Choroid plexus epithelial cell (primary cell): ENCODE measurements at regions not wholly inside any gene's neighbourhood (a gene's known extent, or its start where the extent isn't known, plus 50 kb on each side); places are given as distances from the start of the nearest gene placed in this dataset.
"Not testable (repeated sequence)": the region's sequence is repeated elsewhere in the genome, so short reads cannot be mapped to it uniquely, and the experiment has no call there.

Experiments used
- DNase-seq: peaks from one replicate; pipeline ENCODE4 v3.0.0-alpha.2; 2010; ENCODE audit warnings: low read depth
- H3K4me3 ChIP-seq: 2 replicates; pipeline ENCODE4 v1.5.1; 2011; ENCODE audit warnings: low read depth, mild to moderate bottlenecking, control low read depth, low read length, moderate library complexity
- TF ChIP-seq, protein P1 (sequence below): conservative IDR thresholded peaks from 2 replicates; pipeline ENCODE4 v1.5.1; 2011; ENCODE audit warnings: low read depth, mild to moderate bottlenecking, control low read depth, inconsistent platforms, low read length, moderate library complexity

- TF ChIP-seq, protein P1, sequence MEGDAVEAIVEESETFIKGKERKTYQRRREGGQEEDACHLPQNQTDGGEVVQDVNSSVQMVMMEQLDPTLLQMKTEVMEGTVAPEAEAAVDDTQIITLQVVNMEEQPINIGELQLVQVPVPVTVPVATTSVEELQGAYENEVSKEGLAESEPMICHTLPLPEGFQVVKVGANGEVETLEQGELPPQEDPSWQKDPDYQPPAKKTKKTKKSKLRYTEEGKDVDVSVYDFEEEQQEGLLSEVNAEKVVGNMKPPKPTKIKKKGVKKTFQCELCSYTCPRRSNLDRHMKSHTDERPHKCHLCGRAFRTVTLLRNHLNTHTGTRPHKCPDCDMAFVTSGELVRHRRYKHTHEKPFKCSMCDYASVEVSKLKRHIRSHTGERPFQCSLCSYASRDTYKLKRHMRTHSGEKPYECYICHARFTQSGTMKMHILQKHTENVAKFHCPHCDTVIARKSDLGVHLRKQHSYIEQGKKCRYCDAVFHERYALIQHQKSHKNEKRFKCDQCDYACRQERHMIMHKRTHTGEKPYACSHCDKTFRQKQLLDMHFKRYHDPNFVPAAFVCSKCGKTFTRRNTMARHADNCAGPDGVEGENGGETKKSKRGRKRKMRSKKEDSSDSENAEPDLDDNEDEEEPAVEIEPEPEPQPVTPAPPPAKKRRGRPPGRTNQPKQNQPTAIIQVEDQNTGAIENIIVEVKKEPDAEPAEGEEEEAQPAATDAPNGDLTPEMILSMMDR: no peak
- no peak for DNase-seq
- H3K4me3 ChIP-seq: no peak overlapping the region
These were observed 1223.2 kb downstream of the RAPGEF2 start for GRCh38 chr4:160326110-160326509.

DNA sequence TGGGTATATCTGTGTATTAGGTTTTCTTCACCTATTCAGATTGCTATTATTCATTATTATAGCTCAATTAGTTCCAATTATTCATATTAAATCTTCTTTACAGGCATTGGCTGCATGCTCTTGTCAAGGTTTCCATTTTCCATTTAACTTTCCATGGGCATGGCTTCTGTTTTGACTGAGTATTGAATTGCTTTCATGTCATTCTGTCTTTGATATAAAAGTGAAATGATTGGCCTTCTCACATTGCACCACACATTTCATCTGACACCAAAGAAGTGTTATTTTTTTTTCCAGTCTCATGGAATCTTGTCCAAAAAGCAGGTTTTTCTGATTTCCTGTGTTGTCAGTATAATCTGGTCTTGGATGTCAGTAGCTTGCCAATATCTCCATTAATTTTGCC lies 1244.3 kb downstream of the RAPGEF2 start:
- no peak overlapping the region for H3K4me3 ChIP-seq
- DNase-seq: no peak
- TF ChIP-seq, protein P1: no peak

GRCh38 chr4:160350944-160351343 lies 1248.1 kb downstream of the RAPGEF2 start:
- TF ChIP-seq, protein P1: no peak
- H3K4me3 ChIP-seq: no peak overlapping the region
- peak; percentile 13 for DNase-seq

- no peak for DNase-seq
- H3K4me3 ChIP-seq: no peak overlapping the region
- TF ChIP-seq, protein P1: no peak
These were observed 1249.8 kb downstream of the RAPGEF2 start for GRCh38 chr4:160352637-160353036.

GRCh38 chr4:160353548-160353947 lies 1250.7 kb downstream of the RAPGEF2 start:
- DNase-seq: no peak
- H3K4me3 ChIP-seq: no peak overlapping the region
- TF ChIP-seq, protein P1: no peak

DNA sequence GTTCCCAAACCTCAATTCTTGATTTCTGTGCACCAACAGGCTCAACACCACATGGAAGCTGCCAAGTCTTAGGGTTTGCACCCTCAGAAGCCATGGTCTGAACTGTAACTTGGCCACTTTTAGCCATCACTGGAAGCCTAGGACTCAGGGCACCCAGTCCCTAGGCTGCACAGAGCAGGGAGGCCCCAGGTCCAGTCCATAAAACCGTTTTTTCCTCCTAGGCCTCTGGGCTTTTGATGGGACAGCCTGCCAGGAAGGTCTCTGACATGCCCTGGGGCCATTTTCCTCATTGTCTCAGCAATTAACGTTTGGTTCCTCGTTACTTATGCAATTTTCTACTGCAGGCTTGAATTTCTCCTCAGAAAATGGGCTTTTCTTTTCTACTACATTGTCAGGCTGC lies 1259.6 kb downstream of the RAPGEF2 start:
- no peak overlapping the region for H3K4me3 ChIP-seq
- no peak for DNase-seq
- TF ChIP-seq, protein P1: no peak

DNA sequence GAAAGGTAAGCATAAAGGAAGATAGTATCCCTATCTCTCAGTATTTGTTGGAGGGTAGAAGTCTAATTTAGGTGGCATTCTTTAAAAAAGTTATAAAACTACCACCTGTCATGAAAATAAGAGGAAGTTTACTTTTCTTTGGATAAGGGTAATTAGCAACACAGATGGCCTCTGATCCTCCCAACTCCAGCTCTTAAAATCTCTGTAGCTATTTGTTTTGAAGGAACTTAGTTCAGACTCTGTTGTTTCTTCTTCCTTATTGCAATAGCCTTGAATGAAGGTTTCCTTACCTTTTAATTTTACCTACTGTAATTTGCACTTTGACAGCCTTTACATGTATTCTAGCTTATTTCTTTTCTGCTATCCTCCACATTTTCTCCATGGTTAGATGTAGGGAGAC lies 1261.3 kb downstream of the RAPGEF2 start:
- TF ChIP-seq, protein P1: no peak
- DNase-seq: no peak
- no peak overlapping the region for H3K4me3 ChIP-seq

DNA sequence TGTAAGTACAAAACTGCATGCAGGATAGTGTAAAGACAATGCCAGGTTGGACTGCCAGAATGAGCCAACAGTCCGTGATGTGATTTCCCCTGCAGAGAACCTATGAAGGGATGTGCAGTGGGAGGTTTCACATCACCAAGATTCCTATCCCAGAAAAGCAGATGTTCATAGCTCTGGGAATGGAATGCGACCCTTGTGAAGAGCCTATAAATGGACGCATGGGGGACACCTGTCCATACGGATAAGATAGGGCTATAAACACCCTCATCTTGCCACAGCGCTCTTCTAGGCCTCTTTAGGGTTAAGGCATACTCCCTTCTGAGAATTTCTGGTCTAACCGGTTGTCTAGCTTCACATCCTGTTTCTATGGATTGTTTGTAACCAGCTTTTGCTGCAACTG lies 1261.8 kb downstream of the RAPGEF2 start:
- not testable (repeated sequence) for DNase-seq

More for the DNA sequence above, 1261.8 kb downstream of the RAPGEF2 start:
- not testable (repeated sequence) for H3K4me3 ChIP-seq
